IMR-90 (cell line): ENCODE measurements at regions not wholly inside any gene's neighbourhood (a gene's known extent, or its start where the extent isn't known, plus 50 kb on each side); places are given as distances from the start of the nearest gene placed in this dataset.
A peak's percentile ranks its signal among the peaks of the same experiment; 100 is the strongest.

Experiments used
- ATAC-seq: fragments of 200-7000 bp; cut with Tn5 transposase; 2 replicates; pipeline ENCODE4 v1.9.1; 2020; ENCODE audit warnings: low read depth, mild to moderate bottlenecking, moderate library complexity
- BruUV-seq: library from RNA; stranded (reverse); fragments of 400-500 nt; replicated peaks from 2 replicates; lab custom pipeline; 2021; lab: Mats Ljungman, UMichigan
- CTCF ChIA-PET: fragments of 300-600 bp; formaldehyde crosslinking; extraction: SDS; loops from one replicate; lab custom pipeline; 2021; ENCODE audit warnings: antibody characterized with exemption; lab: Yijun Ruan, JAX
- POLR2A ChIA-PET: fragments of 300-600 bp; sonication (Branson Sonifier 250); formaldehyde crosslinking; loops from one replicate; lab custom pipeline; 2022; ENCODE audit warnings: antibody characterized with exemption; ENCODE audit not compliant: unreplicated experiment; lab: Charles Lee
- DNase-seq: peaks from one replicate; pipeline ENCODE4 v3.0.0; 2013
- H2AFZ ChIP-seq: replicated peaks from 2 replicates; pipeline ENCODE3; 2013; ENCODE audit warnings: low read length, mild to moderate bottlenecking; ENCODE audit not compliant: poor library complexity
- H2AK5ac ChIP-seq: 2 replicates; pipeline ENCODE4 v1.6.1; 2013; ENCODE audit warnings: low read depth, low read length, inconsistent platforms
- H2AK9ac ChIP-seq: replicated peaks from 2 replicates; pipeline ENCODE3; 2013; ENCODE audit warnings: mild to moderate bottlenecking, low read depth, low read length, moderate library complexity; ENCODE audit not compliant: poor library complexity
- H2BK120ac ChIP-seq: 2 replicates; pipeline ENCODE4 v1.6.1; 2013; ENCODE audit warnings: low read depth, low read length, inconsistent platforms
- H2BK15ac ChIP-seq: 3 replicates; pipeline ENCODE4 v1.6.1; 2013; ENCODE audit warnings: low read depth, low read length, inconsistent platforms
- H2BK20ac ChIP-seq: 2 replicates; pipeline ENCODE4 v1.6.1; 2013; ENCODE audit warnings: low read depth, mild to moderate bottlenecking, inconsistent platforms, low read length, moderate library complexity
- H2BK5ac ChIP-seq: 2 replicates; pipeline ENCODE4 v1.6.1; 2013; ENCODE audit warnings: mild to moderate bottlenecking, low read depth, low read length, inconsistent platforms; ENCODE audit not compliant: poor library complexity, severe bottlenecking
- H3K14ac ChIP-seq: replicated peaks from 2 replicates; pipeline ENCODE4 v1.6.1; 2013; ENCODE audit warnings: low read depth, low read length, inconsistent platforms
- H3K18ac ChIP-seq: 2 replicates; pipeline ENCODE4 v1.6.1; 2013; ENCODE audit warnings: low read depth, low read length, control low read depth
- H3K23ac ChIP-seq: 2 replicates; pipeline ENCODE4 v1.6.1; 2013; ENCODE audit warnings: low read depth, low read length, inconsistent platforms
- H3K27ac ChIP-seq: 2 replicates; pipeline ENCODE4 v1.5.1; 2013; ENCODE audit warnings: mild to moderate bottlenecking, control low read depth, low read length; ENCODE audit not compliant: insufficient read depth
- H3K27me3 ChIP-seq: 2 replicates; pipeline ENCODE4 v1.6.1; 2013; ENCODE audit warnings: low read length; ENCODE audit not compliant: control insufficient read depth, insufficient read depth
- H3K36me3 ChIP-seq: 2 replicates; pipeline ENCODE4 v1.6.1; 2013; ENCODE audit warnings: low read length, mixed read lengths; ENCODE audit not compliant: control insufficient read depth, insufficient read depth
- H3K4ac ChIP-seq: 2 replicates; pipeline ENCODE4 v1.6.1; 2013; ENCODE audit warnings: low read depth, low read length, inconsistent platforms
- H3K4me1 ChIP-seq: 2 replicates; pipeline ENCODE4 v1.6.1; 2013; ENCODE audit warnings: low read length, mixed read lengths; ENCODE audit not compliant: control insufficient read depth, insufficient read depth
- H3K4me2 ChIP-seq: 2 replicates; pipeline ENCODE4 v1.6.1; 2013; ENCODE audit warnings: low read depth, mild to moderate bottlenecking, control low read depth, low read length, moderate library complexity
- H3K4me3 ChIP-seq: 2 replicates; pipeline ENCODE4 v1.5.1; 2013; ENCODE audit warnings: low read depth, mild to moderate bottlenecking, control low read depth, low read length, moderate library complexity; ENCODE audit not compliant: insufficient read depth
- H3K56ac ChIP-seq: 2 replicates; pipeline ENCODE4 v1.6.1; 2013; ENCODE audit warnings: low read length, inconsistent platforms; ENCODE audit not compliant: insufficient read depth; ENCODE audit errors: extremely low read depth
- H3K79me1 ChIP-seq, 2 experiments: 2 replicates each; pipeline ENCODE4 v1.6.1; 2013; ENCODE audit warnings: low read length in 2 of 2, inconsistent platforms in 1 of 2, low read depth in 1 of 2
- H3K9ac ChIP-seq: 2 replicates; pipeline ENCODE4 v1.6.1; 2013; ENCODE audit warnings: low read depth, low read length, control low read depth
- H3K9me1 ChIP-seq: 2 replicates; pipeline ENCODE4 v1.6.1; 2013; ENCODE audit warnings: low read length, inconsistent platforms; ENCODE audit not compliant: insufficient read depth
- H3K9me3 ChIP-seq: 2 replicates; pipeline ENCODE4 v1.6.1; 2013; ENCODE audit warnings: low read length; ENCODE audit not compliant: control insufficient read depth, insufficient read depth
- H4K20me1 ChIP-seq: 2 replicates; pipeline ENCODE4 v1.6.1; 2013; ENCODE audit warnings: low read length, inconsistent platforms; ENCODE audit not compliant: insufficient read depth
- H4K5ac ChIP-seq: 2 replicates; pipeline ENCODE4 v1.6.1; 2013; ENCODE audit warnings: mild to moderate bottlenecking, low read depth, low read length, control low read depth
- H4K8ac ChIP-seq, 2 experiments: 2 replicates each; pipeline ENCODE4 v1.6.1; 2013; ENCODE audit warnings: low read depth in 2 of 2, low read length in 2 of 2, control low read depth in 1 of 2, inconsistent platforms in 1 of 2
- H4K91ac ChIP-seq: 2 replicates; pipeline ENCODE4 v1.6.1; 2013; ENCODE audit warnings: low read depth, low read length, inconsistent platforms; ENCODE audit not compliant: insufficient read depth
- RAD21 ChIP-seq: IDR thresholded peaks from 2 replicates; pipeline ENCODE4 v1.6.1; 2012; ENCODE audit warnings: low read length, improper control_type of control experiment
- WGBS, 2 experiments: methylation state at CpG; one replicate each; pipeline versions ENCODE4 v1.1.5 to v1.1.7; 2013; ENCODE audit warnings: missing lambda C conversion rate in 2 of 2; ENCODE audit not compliant: insufficient read length in 1 of 2; ENCODE audit errors: extremely low coverage in 2 of 2; 5-methylcytosine and 5-hydroxymethylcytosine counted together
- dilution Hi-C: fragments of 300-500 bp; cut with HindIII; formaldehyde crosslinking; loops from one replicate; pipeline ENCODE4 v1.14.3; 2018; ENCODE audit warnings: low sequenced_read_pairs; ENCODE audit not compliant: unreplicated experiment
- in situ Hi-C: fragments of 300-500 bp; cut with MboI; formaldehyde crosslinking; loops from 3 replicates; pipeline ENCODE4 v1.14.3; 2019; ENCODE audit warnings: low sequenced_read_pairs, inconsistent platforms, mixed read lengths
- intact Hi-C: fragments of 100-400 bp; cut with micrococcal nuclease; formaldehyde crosslinking; loops from 2 replicates; pipeline ENCODE4 v1.10.0; 2022
- TF ChIP-seq, protein P1 (sequence below): conservative IDR thresholded peaks from 2 replicates; pipeline ENCODE4 v1.5.1; 2012; ENCODE audit warnings: mild to moderate bottlenecking, low read depth, low read length, improper control_type of control experiment

DNA sequence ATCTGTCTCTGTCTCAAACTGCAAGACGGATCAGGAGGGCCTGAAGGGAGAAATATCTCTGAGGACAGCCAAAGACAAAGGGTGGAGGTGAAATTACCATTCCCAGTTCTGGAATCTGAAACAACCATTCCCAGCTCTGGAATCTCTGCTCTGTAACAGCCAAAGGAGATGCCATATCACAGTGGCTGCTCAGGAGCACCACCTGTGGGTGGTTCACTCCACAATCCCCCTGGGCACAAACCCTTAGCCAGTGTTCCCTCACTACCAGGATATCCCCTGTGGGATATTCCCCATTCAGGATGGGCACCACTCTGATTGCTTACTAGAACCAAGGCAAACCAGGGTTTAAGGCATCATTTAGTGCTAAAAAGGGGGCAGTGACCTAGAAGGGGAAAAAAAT lies 199.0 kb downstream of the HTR7 start:
- Histone ChIP-seq H3K4me2 (no peak overlapping the region), H4K5ac (no peak overlapping the region), H3K23ac (no peak overlapping the region), H3K27me3 (no peaks in the 10 kb centered on the region), H2AK5ac (no peak overlapping the region), H3K14ac (no peak overlapping the region), H2BK5ac (no peak overlapping the region), H3K4ac (no peak overlapping the region), H4K91ac (no peak overlapping the region), H4K20me1 (no peaks in the 10 kb centered on the region), H3K4me1 (no peaks in the 10 kb centered on the region), H3K18ac (no peak overlapping the region), H2BK15ac (no peak overlapping the region), H3K79me1 (no peaks in the 10 kb centered on the region), H3K56ac (no peak overlapping the region), H3K4me3 (no peak overlapping the region), H4K8ac (no peak overlapping the region), H3K36me3 (no peaks in the 10 kb centered on the region), H3K9ac (no peak overlapping the region), H3K27ac (no peak overlapping the region), H2AFZ (no peak overlapping the region), H3K9me3 (no peaks in the 10 kb centered on the region), H2BK120ac (no peak overlapping the region), H2AK9ac (no peak overlapping the region), H2BK20ac (no peak overlapping the region), H3K9me1 (no peaks in the 10 kb centered on the region)
- dilution Hi-C loops = no loop called here
- TF ChIP-seq RAD21 = peak; percentile 19; the same call in 1 of the 2 replicates
- TF ChIP-seq, protein P1, sequence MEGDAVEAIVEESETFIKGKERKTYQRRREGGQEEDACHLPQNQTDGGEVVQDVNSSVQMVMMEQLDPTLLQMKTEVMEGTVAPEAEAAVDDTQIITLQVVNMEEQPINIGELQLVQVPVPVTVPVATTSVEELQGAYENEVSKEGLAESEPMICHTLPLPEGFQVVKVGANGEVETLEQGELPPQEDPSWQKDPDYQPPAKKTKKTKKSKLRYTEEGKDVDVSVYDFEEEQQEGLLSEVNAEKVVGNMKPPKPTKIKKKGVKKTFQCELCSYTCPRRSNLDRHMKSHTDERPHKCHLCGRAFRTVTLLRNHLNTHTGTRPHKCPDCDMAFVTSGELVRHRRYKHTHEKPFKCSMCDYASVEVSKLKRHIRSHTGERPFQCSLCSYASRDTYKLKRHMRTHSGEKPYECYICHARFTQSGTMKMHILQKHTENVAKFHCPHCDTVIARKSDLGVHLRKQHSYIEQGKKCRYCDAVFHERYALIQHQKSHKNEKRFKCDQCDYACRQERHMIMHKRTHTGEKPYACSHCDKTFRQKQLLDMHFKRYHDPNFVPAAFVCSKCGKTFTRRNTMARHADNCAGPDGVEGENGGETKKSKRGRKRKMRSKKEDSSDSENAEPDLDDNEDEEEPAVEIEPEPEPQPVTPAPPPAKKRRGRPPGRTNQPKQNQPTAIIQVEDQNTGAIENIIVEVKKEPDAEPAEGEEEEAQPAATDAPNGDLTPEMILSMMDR = no peak
- DNase-seq (no peak), ATAC-seq (no peak)
- ChIA-PET CTCF (interaction anchor here (1.7 kb wide), 1 partner anchor 371 kb away, joined by 5 read pairs; no protein-coding TSS in a partner anchor), POLR2A (no interaction called here)
- no TSS peak for BruUV-seq
- no CpG with 5 or more reads among the region's 1 CpG for WGBS, 2 experiments
- intact Hi-C loops = loop anchor here (10.0 kb wide), 1 partner anchor 864 kb away; no protein-coding TSS in a partner anchor
- in situ Hi-C loops = no loop called here
